Endodermal cell (in vitro differentiated cells): ENCODE measurements at regions not wholly inside any gene's neighbourhood (a gene's known extent, or its start where the extent isn't known, plus 50 kb on each side); places are given as distances from the start of the nearest gene placed in this dataset.

Source experiments
- DNase-seq: peaks from one replicate; pipeline ENCODE4 v3.0.0-alpha.2; 2017
- H3K27ac ChIP-seq: 2 replicates; pipeline ENCODE4 v1.5.1; 2013; ENCODE audit warnings: mild to moderate bottlenecking, low read depth, low read length, moderate library complexity
- H3K27me3 ChIP-seq: 2 replicates; pipeline ENCODE4 v1.6.1; 2013; ENCODE audit warnings: mild to moderate bottlenecking, low read length, moderate library complexity; ENCODE audit not compliant: insufficient read depth, control insufficient read depth, poor library complexity, severe bottlenecking
- H3K36me3 ChIP-seq: 2 replicates; pipeline ENCODE4 v1.7.0; 2013; ENCODE audit warnings: mild to moderate bottlenecking, low read length, moderate library complexity; ENCODE audit not compliant: control insufficient read depth, insufficient read depth
- H3K4me1 ChIP-seq: one replicate; pipeline ENCODE4 v1.7.0; 2013; ENCODE audit warnings: low read length; ENCODE audit not compliant: control insufficient read depth, insufficient read depth
- H3K4me3 ChIP-seq: 2 replicates; pipeline ENCODE4 v1.5.1; 2013; ENCODE audit warnings: mild to moderate bottlenecking, low read length, moderate library complexity
- H3K9ac ChIP-seq: 2 replicates; pipeline ENCODE4 v1.6.1; 2013; ENCODE audit warnings: mild to moderate bottlenecking, low read length, moderate library complexity; ENCODE audit not compliant: poor library complexity, severe bottlenecking; ENCODE audit errors: extremely low read depth
- H3K9me3 ChIP-seq: 2 replicates; pipeline ENCODE4 v1.6.1; 2013; ENCODE audit warnings: mild to moderate bottlenecking, low read length, moderate library complexity; ENCODE audit not compliant: control insufficient read depth
- H3K27ac Mint-ChIP-seq: 2 replicates; pipeline ENCODE4 v1.8.0; 2020; ENCODE audit warnings: mixed read lengths
- H3K27me3 Mint-ChIP-seq: 2 replicates; pipeline ENCODE4 v1.8.0; 2021; ENCODE audit warnings: mild to moderate bottlenecking, mixed read lengths; ENCODE audit not compliant: insufficient read depth
- H3K36me3 Mint-ChIP-seq: 2 replicates; pipeline ENCODE4 v1.8.0; 2020; ENCODE audit warnings: low read depth, mixed read lengths
- H3K4me1 Mint-ChIP-seq: 2 replicates; pipeline ENCODE4 v1.8.0; 2020; ENCODE audit warnings: mixed read lengths
- H3K4me3 Mint-ChIP-seq: 2 replicates; pipeline ENCODE4 v1.8.0; 2020; ENCODE audit warnings: mild to moderate bottlenecking, moderate library complexity, mixed read lengths
- H3K9me3 Mint-ChIP-seq: 2 replicates; pipeline ENCODE4 v1.8.0; 2020; ENCODE audit warnings: mild to moderate bottlenecking, mixed read lengths
- WGBS, 2 experiments: methylation state at CpG; one replicate each; pipeline versions ENCODE4 v1.1.5 to v1.1.7; 2013; ENCODE audit warnings: missing lambda C conversion rate in 2 of 2, mixed read lengths in 1 of 2; ENCODE audit not compliant: insufficient coverage in 1 of 2, insufficient read length in 1 of 2; 5-methylcytosine and 5-hydroxymethylcytosine counted together
- TF ChIP-seq, protein P1 (sequence below): fragments of 200-600 bp; sonication (generic); conservative IDR thresholded peaks from 2 replicates; pipeline ENCODE4 v1.5.0; 2021; ENCODE audit warnings: antibody characterized with exemption, mild to moderate bottlenecking

DNA sequence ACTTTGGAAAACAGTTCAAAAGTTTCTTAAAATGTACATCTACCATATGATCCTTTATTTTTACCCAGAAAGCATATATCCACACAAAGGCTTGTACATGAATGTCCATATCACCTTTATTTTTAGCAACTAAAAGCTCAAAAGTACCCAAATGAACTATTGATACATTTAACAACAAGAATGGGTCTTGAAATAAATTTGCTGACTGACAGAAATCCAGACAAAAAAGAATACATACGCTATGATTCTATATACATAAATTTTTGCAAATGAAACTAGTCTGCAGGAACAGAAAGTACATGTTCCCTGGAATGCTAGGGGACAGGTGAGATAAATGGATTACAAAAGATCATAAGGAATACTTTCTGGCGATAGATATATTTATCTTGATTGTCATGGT lies 96.3 kb upstream of the KYNU start:
- no peaks in the 10 kb centered on the region for H3K9me3 Mint-ChIP-seq
- Histone ChIP-seq H3K4me1 (no peaks in the 10 kb centered on the region), H3K9ac (no peak overlapping the region), H3K27me3 (no peaks in the 10 kb centered on the region), H3K9me3 (no peaks in the 10 kb centered on the region), H3K4me3 (no peak overlapping the region), H3K36me3 (no peaks in the 10 kb centered on the region), H3K27ac (no peak overlapping the region)
- TF ChIP-seq, protein P1, sequence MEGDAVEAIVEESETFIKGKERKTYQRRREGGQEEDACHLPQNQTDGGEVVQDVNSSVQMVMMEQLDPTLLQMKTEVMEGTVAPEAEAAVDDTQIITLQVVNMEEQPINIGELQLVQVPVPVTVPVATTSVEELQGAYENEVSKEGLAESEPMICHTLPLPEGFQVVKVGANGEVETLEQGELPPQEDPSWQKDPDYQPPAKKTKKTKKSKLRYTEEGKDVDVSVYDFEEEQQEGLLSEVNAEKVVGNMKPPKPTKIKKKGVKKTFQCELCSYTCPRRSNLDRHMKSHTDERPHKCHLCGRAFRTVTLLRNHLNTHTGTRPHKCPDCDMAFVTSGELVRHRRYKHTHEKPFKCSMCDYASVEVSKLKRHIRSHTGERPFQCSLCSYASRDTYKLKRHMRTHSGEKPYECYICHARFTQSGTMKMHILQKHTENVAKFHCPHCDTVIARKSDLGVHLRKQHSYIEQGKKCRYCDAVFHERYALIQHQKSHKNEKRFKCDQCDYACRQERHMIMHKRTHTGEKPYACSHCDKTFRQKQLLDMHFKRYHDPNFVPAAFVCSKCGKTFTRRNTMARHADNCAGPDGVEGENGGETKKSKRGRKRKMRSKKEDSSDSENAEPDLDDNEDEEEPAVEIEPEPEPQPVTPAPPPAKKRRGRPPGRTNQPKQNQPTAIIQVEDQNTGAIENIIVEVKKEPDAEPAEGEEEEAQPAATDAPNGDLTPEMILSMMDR, result no peak
- H3K27ac Mint-ChIP-seq, result no peak overlapping the region
- WGBS, 2 experiments, result 78% methylated on average over 2 of the region's 2 CpGs; no CpG with 5 or more reads in 1 of the 2 experiments
- H3K27me3 Mint-ChIP-seq, result no peaks in the 10 kb centered on the region
- H3K4me1 Mint-ChIP-seq, result no peaks in the 10 kb centered on the region
- DNase-seq, result no peak
- no peak overlapping the region for H3K4me3 Mint-ChIP-seq
- no peaks in the 10 kb centered on the region for H3K36me3 Mint-ChIP-seq

DNA sequence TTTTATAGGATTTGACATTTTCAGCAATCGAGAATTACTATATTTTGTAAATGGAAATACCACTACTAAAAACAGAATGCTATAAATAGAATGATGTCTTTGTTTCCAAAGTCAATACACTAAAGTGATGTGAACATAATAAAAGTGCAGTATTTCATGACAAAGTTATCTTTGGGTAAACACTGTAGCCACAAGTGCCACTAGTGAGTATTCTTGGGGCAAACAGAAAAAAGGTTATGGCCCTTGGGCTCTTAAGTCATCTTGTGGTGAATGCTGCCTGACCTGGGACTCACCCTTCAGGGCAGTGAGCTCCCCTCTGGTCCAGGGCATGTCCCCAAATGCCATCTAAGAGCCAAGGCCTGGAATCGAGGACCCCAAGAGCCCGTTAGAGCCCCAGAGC lies 99.2 kb upstream of the KYNU start:
- Histone ChIP-seq H3K27me3 (no peaks in the 10 kb centered on the region), H3K9ac (no peak overlapping the region), H3K4me1 (no peaks in the 10 kb centered on the region), H3K27ac (no peak overlapping the region), H3K4me3 (no peak overlapping the region), H3K36me3 (no peaks in the 10 kb centered on the region), H3K9me3 (no peaks in the 10 kb centered on the region)
- Mint-ChIP-seq H3K9me3 (peaks cover 5% of the 10 kb centered on the region), H3K27me3 (no peaks in the 10 kb centered on the region), H3K4me1 (no peaks in the 10 kb centered on the region), H3K36me3 (no peaks in the 10 kb centered on the region), H3K27ac (no peak overlapping the region), H3K4me3 (no peak overlapping the region)
- 90% methylated on average over 2 of the region's 3 CpGs; no CpG with 5 or more reads in 1 of the 2 experiments for WGBS, 2 experiments
- TF ChIP-seq, protein P1, result no peak
- peak; percentile 45 for DNase-seq

DNA sequence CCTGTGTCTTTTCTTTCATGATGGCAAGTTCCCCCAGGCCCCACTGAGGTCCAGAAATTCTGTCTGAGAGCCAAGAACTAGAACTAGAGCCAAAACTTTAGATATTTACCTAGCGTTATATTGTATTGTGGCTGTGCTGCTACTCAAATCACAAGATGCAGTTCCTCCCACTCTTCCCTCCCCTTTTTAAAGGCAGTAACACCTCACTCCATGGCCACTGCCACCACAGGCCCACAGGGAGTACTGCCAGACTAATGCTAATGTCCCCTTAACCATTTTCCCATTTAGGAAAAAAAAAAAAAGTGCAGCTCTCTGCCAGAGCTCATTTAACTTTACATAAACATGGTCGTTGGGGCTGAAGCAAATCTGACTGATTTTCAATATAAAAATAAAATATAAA lies 99.7 kb upstream of the KYNU start:
- Histone ChIP-seq H3K9ac (no peak overlapping the region), H3K9me3 (no peaks in the 10 kb centered on the region), H3K36me3 (no peaks in the 10 kb centered on the region), H3K4me3 (no peak overlapping the region), H3K27me3 (no peaks in the 10 kb centered on the region), H3K4me1 (no peaks in the 10 kb centered on the region), H3K27ac (no peak overlapping the region)
- H3K27ac Mint-ChIP-seq, result no peak overlapping the region
- TF ChIP-seq, protein P1, result peak; percentile 22
- H3K9me3 Mint-ChIP-seq, result peaks cover 5% of the 10 kb centered on the region
- 100% methylated on average over 1 of the region's 2 CpGs; no CpG with 5 or more reads in 1 of the 2 experiments for WGBS, 2 experiments
- H3K4me1 Mint-ChIP-seq, result no peaks in the 10 kb centered on the region
- H3K27me3 Mint-ChIP-seq, result no peaks in the 10 kb centered on the region
- DNase-seq, result peak; percentile 52
- H3K4me3 Mint-ChIP-seq, result no peak overlapping the region
- H3K36me3 Mint-ChIP-seq, result no peaks in the 10 kb centered on the region
